GM21619 (cell line): ENCODE measurements at regions not wholly inside any gene's neighbourhood (a gene's known extent, or its start where the extent isn't known, plus 50 kb on each side); places are given as distances from the start of the nearest gene placed in this dataset.
A peak's percentile ranks its signal among the peaks of the same experiment; 100 is the strongest.
"Not testable (repeated sequence)": the region's sequence is repeated elsewhere in the genome, so short reads cannot be mapped to it uniquely, and the experiment has no call there.

Source experiments
- ATAC-seq: cut with Tn5 transposase; IDR thresholded peaks from one replicate; pipeline ENCODE4 v1.9.1; 2021; ENCODE audit not compliant: unreplicated experiment

GRCh38 chr1:193416226-193417024 is 230.0 kb upstream of the B3GALT2 start:
- ATAC-seq: no peak

- ATAC-seq: no peak
Observed at GRCh38 chr1:193415256-193415655, 228.8 kb upstream of the B3GALT2 start.

- ATAC-seq: no peak
Observed at GRCh38 chr1:193413376-193413775, 227.0 kb upstream of the B3GALT2 start.

GRCh38 chr1:193412748-193413147 is 226.3 kb upstream of the B3GALT2 start:
- no peak for ATAC-seq

GRCh38 chr1:193411714-193412113 is 225.3 kb upstream of the B3GALT2 start:
- no peak for ATAC-seq

GRCh38 chr1:193411215-193411614 is 224.8 kb upstream of the B3GALT2 start:
- no peak for ATAC-seq

GRCh38 chr1:193408782-193409293 is 222.4 kb upstream of the B3GALT2 start:
- ATAC-seq: no peak

GRCh38 chr1:193406901-193407300 is 220.5 kb upstream of the B3GALT2 start:
- peak; percentile 71 for ATAC-seq

- no peak for ATAC-seq
Observed at GRCh38 chr1:193404236-193404635, 217.8 kb upstream of the B3GALT2 start.

GRCh38 chr1:193402977-193403376 is 216.6 kb upstream of the B3GALT2 start:
- ATAC-seq: no peak

GRCh38 chr1:193402037-193402436 is 215.6 kb upstream of the B3GALT2 start:
- no peak for ATAC-seq

GRCh38 chr1:193394336-193394735 is 207.9 kb upstream of the B3GALT2 start:
- ATAC-seq: no peak

- ATAC-seq: no peak
Observed at GRCh38 chr1:193392686-193393085, 206.3 kb upstream of the B3GALT2 start.

GRCh38 chr1:193388683-193389082 is 202.3 kb upstream of the B3GALT2 start:
- no peak for ATAC-seq

GRCh38 chr1:193388165-193388564 is 201.8 kb upstream of the B3GALT2 start:
- no peak for ATAC-seq

- no peak for ATAC-seq
Observed at GRCh38 chr1:193387406-193387805, 201.0 kb upstream of the B3GALT2 start.

GRCh38 chr1:193378451-193378850 is 192.0 kb upstream of the B3GALT2 start:
- not testable (repeated sequence) for ATAC-seq

- no peak for ATAC-seq
Observed at GRCh38 chr1:193377472-193377871, 191.1 kb upstream of the B3GALT2 start.

GRCh38 chr1:193372553-193372952 is 186.1 kb upstream of the B3GALT2 start:
- ATAC-seq: no peak

- peak; percentile 82 for ATAC-seq
Observed at GRCh38 chr1:193368302-193368701, 181.9 kb upstream of the B3GALT2 start.

- ATAC-seq: peak; percentile 12
Observed at GRCh38 chr1:193367863-193368262, 181.4 kb upstream of the B3GALT2 start.

- no peak for ATAC-seq
Observed at GRCh38 chr1:193366764-193367507, 180.5 kb upstream of the B3GALT2 start.
